HG03066 (cell line): ENCODE measurements at regions not wholly inside any gene's neighbourhood (a gene's known extent, or its start where the extent isn't known, plus 50 kb on each side); places are given as distances from the start of the nearest gene placed in this dataset.
"Not testable (repeated sequence)": the region's sequence is repeated elsewhere in the genome, so short reads cannot be mapped to it uniquely, and the experiment has no call there.

ENCODE experiments used
- ATAC-seq: cut with Tn5 transposase; IDR thresholded peaks from one replicate; pipeline ENCODE4 v1.9.1; 2021; ENCODE audit warnings: low read depth; ENCODE audit not compliant: unreplicated experiment

DNA sequence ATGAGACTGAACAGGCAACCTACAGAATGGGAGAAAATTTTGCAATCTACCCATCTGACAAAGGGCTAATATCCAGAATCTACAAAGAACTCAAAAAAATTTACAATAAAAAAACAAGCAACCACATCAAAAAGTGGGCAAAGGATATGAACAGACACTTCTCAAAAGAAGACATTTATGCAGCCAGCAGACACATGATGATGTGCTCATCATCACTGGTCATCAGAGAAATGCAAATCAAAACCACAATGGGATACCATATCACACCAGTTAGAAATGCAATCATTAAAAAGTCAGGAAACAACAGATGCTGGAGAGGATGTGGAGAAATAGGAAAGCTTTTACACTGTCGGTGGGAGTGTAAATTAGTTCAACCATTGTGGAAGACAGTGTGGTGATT lies 51.7 kb upstream of the PAXBP1 start:
- ATAC-seq: not testable (repeated sequence)

GRCh38 chr21:32824950-32825349 lies 53.4 kb upstream of the PAXBP1 start:
- no peak for ATAC-seq

DNA sequence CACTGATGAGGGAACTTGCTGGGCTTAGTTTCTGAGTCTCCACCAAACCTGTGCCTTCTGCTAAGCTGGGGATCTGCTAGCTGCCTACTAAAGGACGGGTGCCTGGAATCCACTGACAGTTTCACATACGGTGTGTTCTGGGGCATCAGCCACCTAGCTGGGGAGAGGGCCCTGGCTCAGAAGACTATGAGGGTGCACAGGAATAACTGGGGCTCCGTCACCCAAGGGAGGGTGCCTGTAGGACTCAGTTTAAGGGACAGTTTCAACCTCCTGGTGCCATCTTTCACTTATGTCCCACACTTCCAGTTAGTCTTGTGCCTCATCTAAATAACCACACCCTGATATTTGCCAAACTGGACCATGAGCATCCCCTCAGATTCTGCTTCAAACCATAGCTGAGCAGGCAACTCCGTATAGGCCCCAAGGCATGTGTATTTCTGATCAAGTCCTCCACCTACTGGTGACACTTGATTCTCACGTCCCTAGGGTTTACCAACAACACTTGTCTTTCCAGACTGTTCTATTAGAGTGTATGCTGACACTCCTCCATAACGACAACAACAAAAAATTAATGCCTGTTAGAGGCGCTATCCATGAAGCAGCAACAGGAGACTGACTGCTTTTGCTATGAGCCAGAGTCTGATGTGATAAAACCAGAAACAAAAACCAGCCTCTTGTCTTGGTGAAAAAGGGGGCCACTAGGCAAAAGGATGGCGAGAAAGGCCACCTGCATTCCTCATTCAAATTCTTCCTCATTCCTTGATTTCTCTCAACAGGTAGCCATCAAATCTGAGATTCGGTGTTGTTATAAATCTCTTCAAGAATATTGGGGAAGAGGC lies 55.0 kb upstream of the PAXBP1 start:
- ATAC-seq: no peak

- ATAC-seq: no peak
Measured at GRCh38 chr21:32828908-32829307, 57.4 kb upstream of the PAXBP1 start.

- no peak for ATAC-seq
Measured at GRCh38 chr21:32829504-32829903, 57.9 kb upstream of the PAXBP1 start.

DNA sequence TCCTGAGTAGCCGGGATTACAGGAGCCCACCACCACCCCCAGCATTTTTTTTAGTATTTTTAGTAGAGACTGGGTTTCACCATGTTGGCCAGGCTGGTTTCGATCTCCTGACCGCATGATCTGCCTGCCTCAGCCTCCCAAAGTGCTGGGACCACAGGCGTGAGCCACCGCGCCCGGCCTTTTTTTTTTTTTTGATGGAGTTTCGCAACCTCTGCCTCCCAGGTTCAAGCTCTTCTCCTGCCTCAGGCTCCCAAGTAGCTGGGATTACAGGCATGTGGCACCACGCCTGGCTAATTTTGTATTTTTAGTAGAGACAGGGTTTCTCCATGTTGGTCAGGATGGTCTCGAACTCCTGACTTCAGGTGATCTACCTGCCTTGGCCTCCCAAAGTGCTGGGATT lies 60.2 kb upstream of the PAXBP1 start:
- ATAC-seq: not testable (repeated sequence)

DNA sequence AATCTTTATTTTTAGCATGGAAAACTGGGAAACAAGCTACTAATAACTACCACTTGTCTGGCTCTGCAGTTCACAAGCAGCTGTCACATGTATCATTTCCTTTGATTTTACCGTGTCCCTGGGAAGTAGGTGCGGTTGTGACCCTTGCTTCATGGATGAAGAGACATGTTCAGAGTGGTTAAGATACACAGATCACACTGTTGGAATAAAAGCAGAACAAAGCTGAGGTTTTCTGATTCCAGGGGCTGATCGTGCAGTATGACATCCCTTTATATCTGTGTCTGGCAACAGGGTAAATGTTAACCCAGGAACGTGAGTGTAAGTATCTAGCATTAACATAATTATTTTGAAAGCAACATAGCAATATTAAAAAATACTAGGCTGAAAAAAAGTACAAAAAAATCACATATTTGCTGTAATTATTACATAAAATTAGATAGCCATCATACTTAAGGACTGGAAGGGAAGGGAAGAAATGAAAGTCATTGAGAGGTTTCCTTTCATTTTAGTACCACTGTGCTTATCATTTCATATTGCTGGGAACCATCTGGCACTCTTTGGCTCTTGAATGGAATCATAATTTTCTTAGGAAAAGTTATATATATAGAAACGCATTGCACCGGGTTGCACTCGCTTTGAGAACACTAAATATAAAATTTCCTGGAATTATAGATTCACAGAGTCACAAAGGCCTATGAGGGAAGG lies 62.8 kb upstream of the PAXBP1 start:
- ATAC-seq: no peak

- no peak for ATAC-seq
Measured at GRCh38 chr21:32834916-32835235, 63.3 kb upstream of the PAXBP1 start.

GRCh38 chr21:32842146-32842545 lies 70.6 kb upstream of the PAXBP1 start:
- ATAC-seq: no peak

DNA sequence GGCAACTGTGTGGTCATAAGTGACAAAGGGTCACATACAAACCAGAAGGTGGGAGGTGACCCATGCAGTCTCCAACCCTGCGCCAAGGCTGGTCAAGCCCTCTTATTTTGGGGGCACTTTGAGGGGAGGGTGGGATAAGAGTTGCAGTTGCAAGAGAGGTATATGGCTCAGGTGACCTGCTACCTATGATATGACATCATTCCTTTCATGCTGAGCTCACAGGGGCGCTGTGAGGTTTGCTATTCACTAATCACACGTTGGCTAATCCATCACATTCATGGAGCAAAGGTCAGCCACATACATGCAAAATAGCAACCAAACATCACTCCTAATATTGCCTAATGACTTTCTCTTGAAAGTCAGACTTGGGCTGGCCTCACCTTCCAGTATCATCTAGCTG lies 72.0 kb upstream of the PAXBP1 start:
- no peak for ATAC-seq

DNA sequence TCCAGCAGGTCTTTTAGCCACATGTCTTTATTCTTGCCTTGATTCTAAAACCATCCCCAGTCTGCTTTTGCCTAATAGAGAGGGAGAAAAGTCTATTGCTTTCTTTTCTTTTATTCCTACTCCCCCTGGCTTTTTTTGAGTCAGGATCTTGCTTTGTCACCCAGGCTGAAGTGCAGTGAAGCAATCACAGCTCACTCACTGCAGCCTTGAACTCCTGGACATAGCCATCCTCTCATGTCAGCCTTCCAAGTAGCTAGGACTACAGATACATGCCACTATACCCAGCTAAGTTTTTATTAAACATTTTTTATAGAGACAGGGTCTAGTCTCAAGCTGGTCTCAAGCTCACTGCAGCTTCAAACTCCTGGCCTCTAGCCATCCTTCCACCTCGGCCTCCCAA lies 72.5 kb upstream of the PAXBP1 start:
- no peak for ATAC-seq

DNA sequence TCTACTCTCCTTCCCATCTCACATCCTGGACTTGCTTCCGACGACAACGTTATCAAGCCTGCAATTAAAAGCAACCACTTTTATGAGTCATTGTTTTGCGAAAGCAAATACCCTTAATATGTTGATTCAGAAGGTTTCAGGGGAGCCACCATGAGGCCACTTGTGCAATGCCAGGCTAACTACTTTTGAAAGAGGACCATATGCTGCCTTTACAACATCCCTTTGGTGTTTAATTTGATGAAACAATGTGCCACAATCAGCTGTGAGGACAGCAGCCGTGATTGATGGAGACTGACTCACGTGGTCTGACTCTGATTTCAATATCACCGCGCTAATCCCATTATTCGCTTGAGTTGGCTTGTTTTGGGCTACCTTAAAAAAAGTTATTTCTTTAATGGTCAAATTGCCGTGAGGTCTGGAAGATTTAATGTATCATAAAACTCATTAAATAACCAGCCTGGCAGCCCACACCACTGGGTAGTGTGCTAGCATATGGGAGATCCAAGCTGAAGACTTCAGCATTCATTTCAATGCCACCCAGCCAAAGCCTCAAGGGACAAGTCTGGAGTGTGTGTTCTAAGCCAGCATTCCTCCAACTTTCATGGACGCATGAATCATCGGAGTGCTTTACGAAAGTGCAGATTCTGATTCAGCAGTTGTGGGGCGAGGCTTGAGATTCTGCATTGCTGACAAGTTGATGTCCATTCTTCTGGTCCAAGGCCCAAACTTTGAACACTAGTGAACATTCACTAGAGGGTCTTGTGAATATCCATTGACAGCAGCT lies 73.3 kb upstream of the PAXBP1 start:
- no peak for ATAC-seq

- no peak for ATAC-seq
Measured at GRCh38 chr21:32858628-32859027, 87.1 kb upstream of the PAXBP1 start.

GRCh38 chr21:32860399-32860798 lies 88.8 kb upstream of the PAXBP1 start:
- ATAC-seq: no peak

DNA sequence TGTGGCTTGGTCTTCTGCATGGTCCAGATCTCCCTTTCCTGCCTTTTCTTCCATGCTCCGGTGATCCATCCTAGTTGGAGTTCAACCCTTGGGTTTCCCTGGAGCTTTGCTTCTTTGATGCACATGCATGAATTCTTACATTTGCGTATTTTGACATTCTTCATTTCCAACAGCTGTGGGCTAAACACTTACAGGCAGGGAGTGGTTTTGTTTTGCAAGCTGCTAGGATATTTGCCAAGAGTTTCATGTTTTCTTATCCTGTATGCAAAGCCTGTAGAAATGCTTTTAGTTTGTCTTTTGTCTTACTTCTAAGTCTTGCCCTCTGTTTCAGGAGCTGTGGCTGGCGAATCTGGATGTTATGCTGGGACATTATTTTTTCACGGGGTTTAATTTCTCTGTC lies 90.3 kb upstream of the PAXBP1 start:
- ATAC-seq: no peak

- no peak for ATAC-seq
Measured at GRCh38 chr21:32867597-32867996, 96.0 kb upstream of the PAXBP1 start.

- ATAC-seq: no peak
Measured at GRCh38 chr21:32868631-32869454, 97.3 kb upstream of the PAXBP1 start.

GRCh38 chr21:32869459-32869858 lies 97.9 kb upstream of the PAXBP1 start:
- no peak for ATAC-seq

- no peak for ATAC-seq
Measured at GRCh38 chr21:32876426-32876825, 104.9 kb upstream of the PAXBP1 start.

DNA sequence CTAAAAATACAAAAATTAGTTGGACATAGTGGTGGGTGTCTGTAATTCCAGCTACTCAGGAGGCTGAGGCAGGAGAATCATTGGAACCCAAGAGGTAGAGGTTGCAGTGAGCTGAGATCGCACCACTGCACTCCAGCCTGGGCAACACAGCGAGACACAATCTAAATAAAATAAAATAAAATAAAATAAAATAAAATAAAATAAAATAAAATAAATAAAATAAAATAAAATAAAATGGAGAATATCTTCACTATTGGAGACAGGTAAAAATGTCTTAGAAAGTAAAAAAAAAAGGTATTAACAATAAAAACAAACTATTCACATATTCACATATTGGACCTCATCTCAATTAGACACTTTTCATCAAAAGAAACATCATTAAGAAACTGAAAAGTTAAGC lies 106.3 kb upstream of the PAXBP1 start:
- not testable (repeated sequence) for ATAC-seq

DNA sequence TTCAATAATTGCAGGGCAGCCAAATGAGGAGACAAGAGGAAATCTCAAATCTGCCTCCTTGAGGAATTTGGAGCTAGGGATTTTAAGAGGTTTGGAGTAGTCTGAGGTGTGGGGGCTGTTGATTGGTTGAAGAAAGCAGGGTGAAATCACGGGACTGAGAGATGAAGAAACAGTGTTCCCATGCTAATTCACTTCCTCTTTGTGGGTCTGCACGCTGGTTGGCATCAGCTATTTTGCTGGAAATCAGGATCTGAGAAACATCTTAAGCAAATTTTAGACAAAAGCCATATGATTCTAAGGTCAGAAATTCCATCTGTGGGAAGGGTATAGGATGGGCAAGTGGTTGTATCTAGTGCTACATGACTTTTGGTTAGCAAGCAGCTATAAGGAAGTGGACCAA lies 107.1 kb upstream of the PAXBP1 start:
- ATAC-seq: no peak
